Upper lobe of left lung (tissue), 4 donors: ENCODE measurements at regions not wholly inside any gene's neighbourhood (a gene's known extent, or its start where the extent isn't known, plus 50 kb on each side); places are given as distances from the start of the nearest gene placed in this dataset.

Experiments
- POLR2A ChIP-seq, 4 donors: fragments of 450-650 bp; IDR thresholded peaks; one replicate each; pipeline ENCODE4 v1.5.1; 2016 to 2017; ENCODE audit warnings: antibody characterized with exemption in 4 of 4, mild to moderate bottlenecking in 2 of 4
- POLR2AphosphoS5 ChIP-seq, 2 donors: sonication (generic); formaldehyde crosslinking; IDR thresholded peaks; one replicate each; pipeline ENCODE4 v1.5.1; 2017; ENCODE audit warnings: antibody characterized with exemption in 2 of 2

DNA sequence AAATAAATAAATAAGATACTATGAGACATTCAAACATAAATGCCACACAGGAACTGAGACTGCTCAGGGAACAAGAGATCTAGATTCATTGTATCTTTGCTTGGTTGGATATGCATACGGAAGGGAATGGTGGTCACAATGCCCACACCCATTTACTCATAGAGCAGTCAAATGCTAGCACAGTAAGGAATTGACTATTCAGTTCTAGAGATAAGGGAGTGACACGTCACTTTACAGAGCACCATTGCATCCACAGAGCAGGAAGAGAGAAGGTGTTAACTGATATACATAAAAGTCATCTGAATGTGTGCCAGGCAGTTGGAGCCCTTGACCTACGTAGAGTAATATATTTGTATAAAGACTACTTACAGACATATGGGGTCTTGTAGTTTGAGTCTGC is 530.0 kb upstream of the NOVA1 start:
- TF ChIP-seq POLR2AphosphoS5 (IDR thresholded peaks at IDR 0.05) (no peak), POLR2A (IDR thresholded peaks at IDR 0.05) (no peak)
